B cell (primary cell): ENCODE measurements at regions not wholly inside any gene's neighbourhood (a gene's known extent, or its start where the extent isn't known, plus 50 kb on each side); places are given as distances from the start of the nearest gene placed in this dataset.

Experiments
- ATAC-seq: fragments of 200-7000 bp; cut with Tn5 transposase; one replicate; pipeline ENCODE4 v1.10.0; 2021; ENCODE audit warnings: low read depth, mild to moderate bottlenecking, moderate number of reproducible peaks, moderate library complexity
- CTCF ChIA-PET: fragments of 350-600 bp; sonication (Branson Sonifier 250); formaldehyde crosslinking; loops from one replicate; lab custom pipeline; 2021; ENCODE audit warnings: antibody characterized with exemption, inconsistent platforms; lab: Charles Lee
- POLR2A ChIA-PET: fragments of 350-600 bp; sonication (Branson Sonifier 250); formaldehyde crosslinking; loops from one replicate; lab custom pipeline; 2021; ENCODE audit warnings: antibody characterized with exemption; lab: Charles Lee
- DNase-seq: peaks from one replicate; pipeline ENCODE4 v3.0.0; 2013
- H2AFZ ChIP-seq: 2 replicates; pipeline ENCODE4 v1.6.1; 2012; ENCODE audit warnings: mild to moderate bottlenecking, low read depth, low read length; ENCODE audit not compliant: insufficient read depth, poor library complexity, severe bottlenecking
- H3K27ac ChIP-seq, 2 donors: 1 replicate in 1 of 2; 2 replicates in 1 of 2; pipeline ENCODE4 v1.5.1; 2012 to 2013; ENCODE audit warnings: low read length in 2 of 2, mild to moderate bottlenecking in 2 of 2, moderate library complexity in 1 of 2
- H3K27me3 ChIP-seq, 4 experiments: fragments of 200-600 bp in 1 of 4; sonication (generic) in 1 of 4; replicated peaks in 1 of 4; 1 replicate in 2 of 4; 2 replicates in 2 of 4; pipeline versions ENCODE4 v1.6.1 to v1.7.0; 2013 to 2016; ENCODE audit warnings: low read length in 3 of 4, mild to moderate bottlenecking in 2 of 4, mixed read lengths in 1 of 4, moderate library complexity in 1 of 4; ENCODE audit not compliant: insufficient read depth in 4 of 4, control insufficient read depth in 3 of 4; ENCODE audit errors: control extremely low read depth in 1 of 4
- H3K36me3 ChIP-seq, 2 experiments: replicated peaks in 1 of 2; 1 replicate in 1 of 2; 2 replicates in 1 of 2; pipeline versions ENCODE4 v1.6.1 to v1.7.1; 2013; ENCODE audit warnings: low read length in 1 of 2; ENCODE audit not compliant: insufficient read depth in 2 of 2, control insufficient read depth in 1 of 2; ENCODE audit errors: control extremely low read depth in 1 of 2, extremely low read depth in 1 of 2
- H3K4me1 ChIP-seq, 2 donors: fragments of 200-600 bp in 1 of 2; sonication (generic) in 1 of 2; 1 replicate in 1 of 2; 2 replicates in 1 of 2; pipeline versions ENCODE4 v1.5.1 to v1.6.1; 2013 to 2017; ENCODE audit warnings: low read length in 2 of 2; ENCODE audit not compliant: control insufficient read depth in 2 of 2, insufficient read depth in 2 of 2
- H3K4me2 ChIP-seq: replicated peaks from 2 replicates; pipeline ENCODE3; 2012; ENCODE audit warnings: mild to moderate bottlenecking, low read depth, low read length; ENCODE audit not compliant: poor library complexity, severe bottlenecking
- H3K4me3 ChIP-seq, 5 experiments: fragments of 200-600 bp in 1 of 5; sonication (generic) in 1 of 5; 1 replicate in 3 of 5; 2 replicates in 2 of 5; pipeline versions ENCODE4 v1.5.1 to v1.7.0; 2011 to 2016; ENCODE audit warnings: low read length in 4 of 5, mild to moderate bottlenecking in 4 of 5, low read depth in 2 of 5, control low read depth in 1 of 5, moderate library complexity in 1 of 5; ENCODE audit not compliant: insufficient read depth in 1 of 5; ENCODE audit errors: control extremely low read depth in 1 of 5, extremely low read depth in 1 of 5
- H3K79me2 ChIP-seq: fragments of 200-600 bp; sonication (generic); one replicate; pipeline ENCODE4 v1.6.0; 2016; ENCODE audit warnings: low read length; ENCODE audit not compliant: control insufficient read depth, insufficient read depth
- H3K9ac ChIP-seq: fragments of 200-600 bp; sonication (generic); 2 replicates; pipeline ENCODE4 v1.6.1; 2017; ENCODE audit warnings: mild to moderate bottlenecking, low read length, moderate library complexity
- H3K9me3 ChIP-seq, 3 donors: one replicate each; pipeline versions ENCODE4 v1.6.1 to v1.7.1; 2013; ENCODE audit warnings: low read length in 2 of 3; ENCODE audit not compliant: control insufficient read depth in 2 of 3, insufficient read depth in 1 of 3; ENCODE audit errors: control extremely low read depth in 1 of 3
- H4K20me1 ChIP-seq: 2 replicates; pipeline ENCODE4 v1.6.0; 2012; ENCODE audit warnings: mild to moderate bottlenecking, low read length; ENCODE audit not compliant: insufficient read depth, control insufficient read depth, poor library complexity, severe bottlenecking
- H3K27ac Mint-ChIP-seq: one replicate; pipeline ENCODE4 v1.8.0; 2021; ENCODE audit warnings: mixed read lengths
- H3K27me3 Mint-ChIP-seq: one replicate; pipeline ENCODE4 v1.8.0; 2021; ENCODE audit warnings: mixed read lengths
- H3K4me1 Mint-ChIP-seq: one replicate; pipeline ENCODE4 v1.8.0; 2021; ENCODE audit warnings: mixed read lengths
- H3K4me3 Mint-ChIP-seq: one replicate; pipeline ENCODE4 v1.8.0; 2021; ENCODE audit warnings: mixed read lengths
- H3K9me3 Mint-ChIP-seq: one replicate; pipeline ENCODE4 v1.8.0; 2022; ENCODE audit warnings: mixed read lengths; ENCODE audit not compliant: insufficient read depth
- CTCF ChIP-seq: fragments of 200-600 bp; IDR thresholded peaks from one replicate; pipeline ENCODE4 v1.8.0; 2022; ENCODE audit warnings: antibody characterized with exemption, mild to moderate bottlenecking
- EZH2 ChIP-seq: IDR thresholded peaks from 2 replicates; pipeline ENCODE4 v1.6.1; 2012; ENCODE audit warnings: borderline replicate concordance, low read depth, mild to moderate bottlenecking, moderate library complexity, low read length; ENCODE audit not compliant: insufficient read depth, poor library complexity, severe bottlenecking
- WGBS: methylation state at CpG from one replicate; pipeline ENCODE4 v1.1.5; 2013; ENCODE audit warnings: missing lambda C conversion rate; ENCODE audit not compliant: insufficient coverage; 5-methylcytosine and 5-hydroxymethylcytosine counted together
- intact Hi-C: fragments of 100-400 bp; cut with micrococcal nuclease; formaldehyde crosslinking; loops from one replicate; pipeline ENCODE4 v1.10.0; 2022

GRCh38 chr5:6048746-6049145 is 329.6 kb downstream of the MED10 start:
- ChIA-PET CTCF (no interaction called here), POLR2A (no interaction called here)
- H3K9ac ChIP-seq, result no peak overlapping the region
- H3K27ac ChIP-seq, result no peak overlapping the region
- Mint-ChIP-seq H3K4me3 (no peak overlapping the region), H3K27me3 (peaks cover 5% of the 10 kb centered on the region), H3K9me3 (peaks cover 2% of the 10 kb centered on the region), H3K4me1 (no peaks in the 10 kb centered on the region), H3K27ac (no peak overlapping the region)
- no peak overlapping the region for H3K4me2 ChIP-seq
- intact Hi-C loops, result no loop called here
- no peak overlapping the region for H2AFZ ChIP-seq
- H3K27me3 ChIP-seq, result no peaks in the 10 kb centered on the region
- no peak overlapping the region for H3K4me3 ChIP-seq
- H3K79me2 ChIP-seq, result no peaks in the 10 kb centered on the region
- H3K36me3 ChIP-seq, result no peaks in the 10 kb centered on the region
- TF ChIP-seq CTCF (no peak), EZH2 (no peak)
- no peak for ATAC-seq
- 100% methylated on average over 1 of the region's 2 CpGs for WGBS
- no peaks in the 10 kb centered on the region for H4K20me1 ChIP-seq
- no peak for DNase-seq
- peaks cover 0 to 7% (median 0%) of the 10 kb centered on the region in 3 donors for H3K9me3 ChIP-seq
- H3K4me1 ChIP-seq, result no peaks in the 10 kb centered on the region

GRCh38 chr5:6046296-6046967 is 331.9 kb downstream of the MED10 start:
- Mint-ChIP-seq H3K27me3 (peaks cover 3% of the 10 kb centered on the region), H3K9me3 (no peaks in the 10 kb centered on the region), H3K4me3 (no peak overlapping the region), H3K4me1 (no peaks in the 10 kb centered on the region), H3K27ac (no peak overlapping the region)
- Histone ChIP-seq H3K79me2 (no peaks in the 10 kb centered on the region), H3K9ac (no peak overlapping the region), H2AFZ (no peak overlapping the region), H3K9me3 (peaks cover 0 to 7% (median 0%) of the 10 kb centered on the region in 3 donors), H3K4me1 (no peaks in the 10 kb centered on the region), H3K4me3 (no peak overlapping the region), H3K27ac (no peak overlapping the region), H3K4me2 (no peak overlapping the region), H4K20me1 (no peaks in the 10 kb centered on the region), H3K27me3 (no peaks in the 10 kb centered on the region), H3K36me3 (no peaks in the 10 kb centered on the region)
- WGBS, result 73% methylated on average over 14 of the region's 16 CpGs
- ATAC-seq, result no peak
- intact Hi-C loops, result no loop called here
- ChIA-PET POLR2A (no interaction called here), CTCF (no interaction called here)
- TF ChIP-seq CTCF (no peak), EZH2 (no peak)
- DNase-seq, result no peak
